ENCODE measurements at regions not wholly inside any gene's neighbourhood (a gene's known extent, or its start where the extent isn't known, plus 50 kb on each side); places are given as distances from the start of the nearest gene placed in this dataset.

GRCh38 chr16:11412965-11413887, 68.0 kb downstream of the RMI2 start:
- no peak for TF ChIP-seq CTCF (IDR thresholded peaks at IDR 0.05; ENCODE audit: insufficient read depth, low read depth, low read length)
- TF ChIP-seq EZH2 (IDR thresholded peaks at IDR 0.05; ENCODE audit: insufficient read depth, low read length), result no peak

Data from astrocyte (in vitro differentiated cells and primary cell).